CD4-positive, alpha-beta T cell treated with Interleukin-12 subunit alpha and Interleukin-12 subunit beta, for 1 hour (primary cell): ENCODE measurements at regions not wholly inside any gene's neighbourhood (a gene's known extent, or its start where the extent isn't known, plus 50 kb on each side); places are given as distances from the start of the nearest gene placed in this dataset.

Experiments used
- DNase-seq: peaks from one replicate; pipeline ENCODE4 v3.0.0-alpha.2; 2020

- no peak for DNase-seq
Measured at GRCh38 chr18:25710981-25711380, 359.0 kb upstream of the ZNF521 start.

DNA sequence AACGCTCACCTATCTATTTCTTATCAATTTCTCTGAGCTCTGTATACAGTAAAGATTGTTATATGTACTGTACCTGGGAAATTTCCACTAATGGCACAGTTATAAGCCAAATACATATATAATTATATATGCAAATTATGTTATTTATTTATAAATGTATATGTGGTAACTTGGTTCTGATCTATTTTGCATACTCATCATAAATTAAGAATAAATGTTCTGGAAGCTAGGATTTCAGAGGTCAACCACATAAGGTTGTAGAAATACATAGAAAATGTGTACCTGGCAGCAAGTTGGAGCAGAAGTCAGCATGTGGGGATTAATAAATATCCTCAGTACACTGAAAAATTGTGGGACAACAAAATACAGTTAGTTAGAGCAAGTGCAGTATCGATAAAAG lies 353.7 kb upstream of the ZNF521 start:
- no peak for DNase-seq

GRCh38 chr18:25704494-25704893 lies 352.5 kb upstream of the ZNF521 start:
- DNase-seq, result no peak

GRCh38 chr18:25704071-25704470 lies 352.1 kb upstream of the ZNF521 start:
- DNase-seq, result no peak

GRCh38 chr18:25701821-25702220 lies 349.9 kb upstream of the ZNF521 start:
- no peak for DNase-seq

- DNase-seq, result no peak
Measured at GRCh38 chr18:25686960-25687500, 335.1 kb upstream of the ZNF521 start.

- DNase-seq, result no peak
Measured at GRCh38 chr18:25685088-25685487, 333.1 kb upstream of the ZNF521 start.

DNA sequence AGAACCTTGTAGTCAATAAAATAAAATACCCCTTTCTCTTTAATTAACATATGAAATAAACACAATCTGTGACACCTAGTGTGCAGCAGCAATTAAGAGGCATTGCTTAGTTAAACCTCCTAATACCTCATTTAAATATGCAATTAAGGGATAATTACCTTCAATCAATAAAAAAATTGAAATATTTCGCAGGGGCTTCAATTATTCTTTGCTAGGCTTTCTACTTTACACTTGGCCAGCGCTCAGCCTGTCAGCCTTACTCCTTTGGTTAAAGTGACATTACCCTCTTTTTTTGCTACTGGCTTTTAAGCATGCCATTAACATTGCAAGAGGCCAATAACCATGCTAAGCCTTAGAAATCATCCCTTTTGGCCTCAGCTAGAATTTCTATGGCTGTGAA lies 327.5 kb upstream of the ZNF521 start:
- DNase-seq, result no peak

- DNase-seq, result no peak
Measured at GRCh38 chr18:25678221-25678620, 326.3 kb upstream of the ZNF521 start.

DNA sequence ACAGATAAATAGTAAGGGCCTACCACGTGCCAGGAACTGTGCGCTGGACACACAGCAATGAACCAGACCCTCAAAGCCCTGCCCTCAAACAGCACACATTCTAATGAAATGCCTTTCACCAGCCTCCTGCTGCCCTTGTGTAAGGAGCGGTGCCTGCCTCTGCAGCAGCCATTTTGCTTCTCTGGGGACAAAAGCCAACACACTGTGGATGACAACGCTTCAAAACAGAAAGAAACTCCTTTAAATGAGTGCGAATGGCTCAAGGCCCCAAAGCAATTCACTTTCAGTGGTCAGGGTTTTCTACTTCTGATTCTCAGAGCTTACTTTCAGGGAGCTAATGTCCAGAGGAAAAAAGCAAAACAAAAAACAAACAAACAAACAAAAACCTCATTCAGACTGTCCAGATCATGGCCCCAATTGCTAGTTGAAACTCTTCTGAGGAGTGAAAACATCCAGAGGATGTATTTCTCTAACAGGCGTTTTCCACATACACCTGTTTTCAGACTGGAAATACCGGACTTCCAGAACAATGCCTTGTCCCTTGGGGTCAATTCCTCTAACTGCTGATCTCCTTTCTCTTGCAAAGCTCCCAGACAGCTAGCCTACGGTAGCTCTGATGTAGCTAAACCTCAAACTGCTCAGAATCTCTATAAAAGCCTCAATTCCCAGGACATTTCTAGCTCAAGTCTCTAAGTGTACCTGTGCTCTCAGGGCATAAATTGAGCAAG lies 323.3 kb upstream of the ZNF521 start:
- no peak for DNase-seq

- DNase-seq, result no peak
Measured at GRCh38 chr18:25674183-25674582, 322.2 kb upstream of the ZNF521 start.

GRCh38 chr18:25672490-25672889 lies 320.5 kb upstream of the ZNF521 start:
- DNase-seq, result no peak

- DNase-seq, result no peak
Measured at GRCh38 chr18:25669741-25670140, 317.8 kb upstream of the ZNF521 start.

DNA sequence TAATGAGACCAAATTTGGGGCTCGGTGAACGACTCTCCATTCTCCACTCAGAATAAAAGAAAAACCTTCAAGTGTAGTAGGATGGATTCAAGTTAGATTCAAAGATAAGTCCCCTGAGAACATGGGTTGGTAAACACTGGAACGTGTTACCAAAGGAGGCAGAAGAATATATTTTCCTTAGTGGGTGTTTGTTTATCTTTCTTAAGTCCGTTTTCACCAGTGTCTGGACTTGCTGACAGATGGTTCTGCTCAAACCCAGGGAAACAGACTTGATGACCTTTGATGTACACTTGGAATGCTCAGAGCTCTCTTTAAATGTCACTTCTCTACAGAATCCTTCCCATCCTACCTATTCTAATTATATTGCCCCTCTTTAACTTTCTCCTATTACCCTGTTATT lies 310.3 kb upstream of the ZNF521 start:
- DNase-seq, result no peak

- DNase-seq, result no peak
Measured at GRCh38 chr18:25661831-25662230, 309.9 kb upstream of the ZNF521 start.

DNA sequence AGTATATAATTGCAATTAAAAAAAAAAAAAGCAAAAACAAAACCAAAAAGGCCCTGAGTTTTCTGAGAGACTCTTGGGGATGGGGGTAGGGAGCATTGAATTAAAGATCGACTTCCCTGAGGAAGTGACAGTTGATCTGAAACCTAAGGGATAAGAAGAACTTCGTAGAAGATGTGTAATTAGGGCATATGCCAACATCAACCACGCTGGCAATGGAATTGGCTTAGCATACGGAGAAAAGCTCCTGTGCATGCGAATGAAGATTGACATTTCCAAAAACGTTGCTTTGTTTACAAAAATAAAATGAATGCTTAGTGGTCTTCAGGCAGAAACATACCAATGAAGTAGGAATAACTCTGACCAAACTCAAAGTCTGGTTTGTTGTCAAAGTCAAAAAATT lies 307.6 kb upstream of the ZNF521 start:
- no peak for DNase-seq

GRCh38 chr18:25658476-25658875 lies 306.5 kb upstream of the ZNF521 start:
- DNase-seq, result no peak

- no peak for DNase-seq
Measured at GRCh38 chr18:25651553-25651952, 299.6 kb upstream of the ZNF521 start.

DNA sequence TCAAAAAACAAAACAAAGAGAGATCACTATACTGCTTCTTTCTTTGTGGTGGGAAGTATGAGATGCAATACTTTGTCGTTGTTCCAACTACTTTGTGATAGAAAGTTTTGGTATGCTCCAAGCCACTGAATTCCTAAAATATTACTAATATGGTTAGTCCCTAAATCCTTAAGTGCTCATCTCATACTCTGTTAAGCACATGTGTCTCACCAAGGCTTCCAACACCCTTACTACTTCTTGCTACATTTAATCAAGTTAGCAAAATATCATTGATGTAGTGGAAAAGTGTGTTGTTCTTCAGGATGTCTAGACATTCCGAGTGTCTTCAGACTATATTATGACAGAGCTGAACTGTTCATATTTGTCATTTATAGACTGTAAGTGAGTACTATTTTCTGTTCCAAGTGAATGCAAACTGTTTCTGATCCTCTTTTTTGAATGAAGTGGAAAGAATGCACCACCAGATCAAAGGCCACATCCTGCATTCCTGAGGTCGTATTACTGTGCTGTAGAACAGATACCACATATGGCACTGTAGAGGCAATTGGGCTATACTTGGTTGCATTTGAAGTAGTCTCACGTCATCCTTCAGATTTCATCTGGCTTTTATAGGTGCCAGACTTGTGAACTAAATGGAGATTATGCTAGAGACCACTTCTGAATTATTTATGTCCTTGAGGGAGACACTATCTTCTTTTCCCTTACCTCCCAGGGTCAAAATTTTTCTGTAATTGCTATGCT lies 298.4 kb upstream of the ZNF521 start:
- DNase-seq, result no peak

DNA sequence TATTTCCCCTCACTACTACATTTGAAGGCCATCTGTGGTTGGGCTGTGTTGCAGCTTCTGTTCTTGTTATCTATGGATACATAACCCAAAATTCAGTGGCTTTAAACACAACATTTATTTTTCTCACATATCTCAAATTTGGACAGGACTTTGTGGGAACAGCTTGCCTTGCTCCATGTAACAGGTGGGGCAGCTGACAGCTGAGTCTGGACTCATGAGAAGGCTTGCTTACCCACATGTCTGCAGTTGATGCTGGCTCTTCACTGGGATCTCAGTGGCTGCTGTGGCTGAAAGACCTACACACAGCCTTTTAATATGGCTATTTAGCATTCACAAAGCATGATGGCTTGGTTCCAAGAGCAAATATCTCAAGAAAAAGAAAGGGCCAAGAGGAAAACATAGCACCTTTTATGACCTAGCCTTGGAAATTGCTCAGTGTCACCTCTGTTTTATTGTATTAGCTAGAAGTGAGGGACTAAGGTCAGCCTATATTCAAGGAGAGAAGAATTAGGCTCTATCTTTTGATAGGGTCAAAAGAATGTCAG lies 296.8 kb upstream of the ZNF521 start:
- DNase-seq, result no peak

DNA sequence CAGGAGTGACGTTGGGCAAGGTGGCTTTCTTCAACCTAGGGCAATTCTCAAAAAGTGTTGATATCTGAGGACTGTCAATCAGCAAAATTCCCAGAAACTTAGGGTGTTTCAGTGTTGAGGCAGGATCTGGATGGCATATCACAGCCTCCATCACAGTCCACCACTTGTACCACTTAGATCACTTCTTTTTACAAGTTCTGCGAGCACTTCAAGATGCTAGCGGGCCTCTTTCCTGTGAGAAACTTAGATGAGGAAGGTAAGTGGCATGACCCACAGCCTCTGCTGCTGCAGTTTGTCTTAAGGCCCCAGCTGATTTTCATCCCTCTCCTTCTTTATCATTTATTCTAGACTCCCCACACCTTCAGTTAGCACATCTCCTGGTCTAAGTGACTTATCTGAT lies 295.4 kb upstream of the ZNF521 start:
- no peak for DNase-seq

DNA sequence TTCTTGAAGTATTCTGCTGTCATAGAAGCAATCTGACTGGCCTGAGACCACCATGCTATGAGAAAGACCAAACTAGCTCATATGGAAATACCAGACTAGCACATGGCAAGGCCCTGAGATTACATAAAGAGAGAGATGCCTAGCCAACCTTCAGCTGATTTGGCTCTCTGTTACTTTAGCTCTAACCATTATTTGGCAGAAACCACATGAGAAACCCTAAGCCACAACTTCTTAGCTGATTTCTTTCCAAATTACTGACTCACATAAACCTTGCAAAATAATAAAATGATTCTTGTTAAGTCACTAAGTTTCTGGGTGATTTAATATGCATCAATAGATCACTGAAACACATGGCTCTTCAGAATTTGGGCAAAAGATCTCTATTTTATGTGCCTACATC lies 295.0 kb upstream of the ZNF521 start:
- no peak for DNase-seq

- no peak for DNase-seq
Measured at GRCh38 chr18:25639596-25639995, 287.6 kb upstream of the ZNF521 start.

GRCh38 chr18:25633563-25633962 lies 281.6 kb upstream of the ZNF521 start:
- DNase-seq, result no peak
